Dedifferentiated amniotic fluid mesenchymal stem cell (primary cell): ENCODE measurements at regions not wholly inside any gene's neighbourhood (a gene's known extent, or its start where the extent isn't known, plus 50 kb on each side); places are given as distances from the start of the nearest gene placed in this dataset.
A peak's percentile ranks its signal among the peaks of the same experiment; 100 is the strongest.
"Not testable (repeated sequence)": the region's sequence is repeated elsewhere in the genome, so short reads cannot be mapped to it uniquely, and the experiment has no call there.

Source experiments
- DNase-seq: peaks from one replicate; pipeline ENCODE4 v3.0.0-alpha.2; 2016; ENCODE audit errors: extremely low spot score

DNA sequence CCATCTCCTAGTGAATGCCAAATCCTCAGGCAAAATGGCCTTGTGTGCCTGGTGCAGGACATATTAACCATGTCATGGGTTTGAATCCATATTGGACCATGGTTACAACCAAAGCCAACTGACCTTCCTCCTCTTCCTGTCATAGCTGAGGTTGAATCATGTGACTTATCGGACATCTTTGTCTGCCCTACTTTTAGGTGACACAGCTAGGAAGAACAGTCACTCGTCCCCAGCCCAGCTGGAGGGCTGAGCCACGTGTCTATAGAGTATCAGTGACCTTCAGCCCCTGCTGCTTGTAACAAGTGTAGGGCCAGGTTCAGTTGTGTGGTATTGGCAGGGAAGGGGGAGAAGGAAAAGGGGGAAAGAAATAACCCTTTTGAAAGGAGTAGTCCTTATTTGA lies 225.2 kb downstream of the KTN1 start:
- no peak for DNase-seq

DNA sequence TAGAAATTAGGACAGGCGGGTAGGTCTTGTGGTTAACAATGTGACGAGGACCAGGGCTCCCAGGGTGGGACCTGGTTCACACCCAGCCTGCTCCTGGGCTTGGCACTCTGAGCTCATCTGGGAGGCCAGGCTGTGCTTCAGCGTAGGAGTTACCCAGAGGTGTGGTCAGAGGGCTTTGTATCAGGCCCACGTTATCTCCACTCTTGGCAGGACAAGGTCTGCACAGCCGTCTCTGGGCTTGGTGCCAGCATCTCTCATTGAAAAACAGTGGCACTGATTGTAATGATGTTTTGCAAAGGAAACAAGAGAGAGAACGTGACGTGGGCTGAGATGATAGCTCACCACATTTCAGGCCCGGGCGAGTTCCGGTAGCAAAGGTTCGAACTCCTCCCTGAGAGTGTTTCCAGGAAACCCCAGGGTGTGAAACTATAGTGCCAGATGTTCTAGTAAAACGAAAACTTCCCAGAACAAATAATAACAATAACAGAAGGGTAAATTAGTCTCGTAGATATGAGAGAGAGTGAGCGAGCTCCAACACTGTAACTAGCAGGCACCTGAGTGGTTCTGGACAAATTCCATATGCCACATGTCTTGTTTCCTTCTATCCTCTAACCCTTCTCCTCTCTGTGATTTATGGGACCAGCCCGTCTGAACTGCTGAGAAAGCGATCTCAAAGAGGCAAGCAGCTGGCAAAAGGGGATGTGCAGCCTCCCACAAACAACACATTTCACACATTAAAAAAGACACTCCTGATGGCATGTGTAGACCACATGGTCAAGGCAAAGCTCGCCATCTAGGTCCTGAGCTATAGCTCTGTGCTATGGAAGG lies 227.3 kb downstream of the KTN1 start:
- no peak for DNase-seq

DNA sequence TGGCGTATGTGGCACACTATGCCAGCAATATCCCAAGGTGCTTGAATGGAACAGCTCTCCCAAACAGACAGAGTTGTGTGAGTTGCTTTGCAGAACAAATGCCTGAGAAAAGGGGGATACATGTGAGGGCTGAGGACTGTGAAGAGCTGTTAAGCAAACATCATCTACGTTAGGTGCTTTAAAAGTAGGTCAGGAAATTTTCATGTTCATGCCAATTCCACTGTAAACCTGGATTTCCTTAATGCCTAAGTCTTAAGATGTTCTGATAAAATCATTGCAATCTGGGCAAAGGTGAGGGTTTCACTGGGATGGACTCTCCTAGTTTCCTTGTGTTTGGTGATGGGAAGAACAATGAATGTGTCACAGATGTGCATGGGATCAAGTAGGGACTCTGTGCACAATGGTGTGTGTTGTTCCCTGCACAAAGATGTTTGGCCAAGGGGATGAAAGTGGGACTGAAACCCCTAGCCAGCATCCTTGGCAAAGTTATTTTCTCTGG lies 227.9 kb downstream of the KTN1 start:
- DNase-seq, result no peak

DNA sequence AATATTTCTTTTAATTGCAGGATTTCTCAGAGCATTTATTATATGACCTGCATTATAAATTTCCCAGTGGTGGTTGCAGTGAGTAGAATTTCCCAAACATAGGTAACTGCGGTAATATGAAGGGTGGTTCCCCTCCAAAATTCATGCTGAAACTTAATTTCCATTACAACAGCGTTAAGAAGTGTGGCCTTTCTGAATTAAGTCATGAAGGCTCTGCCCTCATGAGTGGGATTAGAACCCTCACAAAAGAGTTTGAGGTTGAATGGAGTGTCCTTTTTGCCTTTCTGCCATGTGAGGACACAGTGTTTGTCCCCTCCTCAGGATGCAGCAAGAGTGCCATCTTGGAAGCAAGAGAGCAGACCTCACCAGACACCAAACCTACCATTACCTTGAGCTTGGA lies 233.6 kb downstream of the KTN1 start:
- no peak for DNase-seq

DNA sequence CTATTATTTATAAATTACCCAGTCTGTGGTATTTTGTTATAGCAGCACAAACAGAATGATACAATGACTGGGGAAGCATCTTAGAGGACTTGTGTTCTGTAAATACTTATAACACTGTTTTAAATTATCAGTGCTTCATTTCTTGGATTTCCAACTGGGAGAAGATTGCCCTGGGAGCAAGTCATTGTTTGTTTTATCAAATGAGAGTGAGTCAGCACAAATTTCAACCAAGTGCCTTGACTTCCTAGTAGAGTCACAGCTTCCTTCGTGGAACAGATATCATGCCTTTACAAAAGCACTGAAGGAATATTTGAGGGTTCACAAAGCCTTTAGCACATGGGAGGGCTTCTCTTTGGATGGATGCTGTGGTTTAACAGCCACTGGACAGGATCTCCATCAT lies 234.1 kb downstream of the KTN1 start:
- no peak for DNase-seq

DNA sequence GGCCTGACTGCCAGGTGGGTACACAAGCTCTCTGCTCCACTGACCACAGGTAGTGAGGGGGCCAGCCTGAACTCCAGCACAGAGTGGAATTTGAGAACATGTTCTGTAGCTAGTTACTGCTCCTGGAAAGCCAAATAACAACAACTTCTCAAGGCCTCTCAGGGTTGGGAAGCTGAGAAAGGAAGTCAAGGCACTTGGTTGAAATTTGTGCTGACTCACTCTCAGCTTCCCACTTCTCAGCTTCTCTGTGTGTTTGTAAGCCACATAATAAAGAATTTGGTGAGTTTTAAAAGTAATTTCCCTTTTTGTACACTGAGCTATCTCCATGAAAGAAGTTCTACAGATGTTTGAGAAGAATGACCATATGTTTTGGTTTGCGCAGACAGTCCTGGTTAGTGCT lies 234.9 kb downstream of the KTN1 start:
- no peak for DNase-seq

DNA sequence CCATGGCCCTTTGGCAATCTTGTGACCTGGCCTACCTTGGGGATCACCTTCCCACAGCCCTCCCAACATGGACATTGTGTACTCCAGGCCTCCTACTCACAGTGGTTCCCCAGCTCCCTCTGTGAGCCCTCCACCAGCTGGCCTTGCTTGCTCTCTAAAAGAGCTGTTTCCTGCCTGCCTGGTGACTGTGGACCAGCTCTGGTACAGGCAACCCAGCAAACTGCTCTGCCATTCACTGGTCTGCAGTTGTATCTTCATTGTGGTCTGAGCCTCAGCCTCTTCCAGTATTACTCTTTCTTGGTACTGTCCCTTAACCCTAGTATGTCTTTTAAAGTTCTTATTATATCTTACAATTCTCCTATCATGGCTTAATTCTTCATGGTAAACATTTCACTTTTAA lies 236.2 kb downstream of the KTN1 start:
- DNase-seq, result no peak

DNA sequence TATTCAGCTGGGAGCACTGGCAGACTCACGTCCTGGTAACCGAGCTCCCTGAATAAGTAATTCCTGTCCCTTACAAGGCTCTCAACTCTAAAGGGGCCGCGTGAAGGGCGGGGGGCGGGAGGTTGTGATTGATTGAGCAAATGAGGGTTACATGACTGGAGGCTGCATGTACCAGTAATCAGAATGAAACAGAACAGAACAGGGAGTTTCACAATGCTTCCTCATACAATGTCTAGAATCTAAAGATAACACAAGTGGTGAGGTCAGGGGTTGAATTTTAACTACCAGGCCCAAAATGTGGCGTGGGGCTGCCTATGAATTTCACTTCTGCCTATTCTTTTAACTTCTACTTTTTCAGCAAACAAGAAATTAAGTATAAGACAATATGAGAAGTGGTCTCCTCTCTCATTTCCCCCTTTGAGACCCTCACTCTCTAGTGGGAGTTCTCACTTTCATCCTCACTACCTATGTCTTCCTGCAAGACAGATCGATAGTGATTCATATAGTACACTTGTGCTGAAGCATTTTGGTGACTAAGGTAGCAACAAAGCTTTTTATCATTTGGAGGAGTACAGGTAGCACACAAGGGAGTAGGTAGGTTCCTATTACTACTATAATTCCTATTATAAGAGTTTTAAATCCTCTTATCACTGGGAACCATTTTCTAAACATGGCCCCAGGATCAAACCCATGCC lies 239.8 kb downstream of the KTN1 start:
- no peak for DNase-seq

DNA sequence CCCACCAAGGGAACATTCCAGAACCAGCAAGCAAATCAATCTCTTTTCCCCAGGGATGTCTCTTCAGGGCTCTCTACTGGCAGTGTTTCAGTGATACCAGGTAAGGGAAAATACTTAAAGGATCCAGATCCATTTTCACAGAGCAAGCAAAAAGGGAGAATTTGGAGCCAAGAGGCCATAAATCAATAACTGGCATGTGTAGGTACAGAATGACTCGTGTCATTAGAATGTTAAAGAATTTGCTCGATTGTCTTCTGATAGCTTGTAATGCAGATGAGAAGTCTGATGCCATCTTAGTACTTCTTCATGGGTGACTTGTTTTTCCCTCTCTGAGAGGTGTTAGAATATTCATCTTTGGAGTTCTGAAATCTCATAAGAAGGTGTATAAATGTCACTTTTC lies 242.9 kb downstream of the KTN1 start:
- no peak for DNase-seq

DNA sequence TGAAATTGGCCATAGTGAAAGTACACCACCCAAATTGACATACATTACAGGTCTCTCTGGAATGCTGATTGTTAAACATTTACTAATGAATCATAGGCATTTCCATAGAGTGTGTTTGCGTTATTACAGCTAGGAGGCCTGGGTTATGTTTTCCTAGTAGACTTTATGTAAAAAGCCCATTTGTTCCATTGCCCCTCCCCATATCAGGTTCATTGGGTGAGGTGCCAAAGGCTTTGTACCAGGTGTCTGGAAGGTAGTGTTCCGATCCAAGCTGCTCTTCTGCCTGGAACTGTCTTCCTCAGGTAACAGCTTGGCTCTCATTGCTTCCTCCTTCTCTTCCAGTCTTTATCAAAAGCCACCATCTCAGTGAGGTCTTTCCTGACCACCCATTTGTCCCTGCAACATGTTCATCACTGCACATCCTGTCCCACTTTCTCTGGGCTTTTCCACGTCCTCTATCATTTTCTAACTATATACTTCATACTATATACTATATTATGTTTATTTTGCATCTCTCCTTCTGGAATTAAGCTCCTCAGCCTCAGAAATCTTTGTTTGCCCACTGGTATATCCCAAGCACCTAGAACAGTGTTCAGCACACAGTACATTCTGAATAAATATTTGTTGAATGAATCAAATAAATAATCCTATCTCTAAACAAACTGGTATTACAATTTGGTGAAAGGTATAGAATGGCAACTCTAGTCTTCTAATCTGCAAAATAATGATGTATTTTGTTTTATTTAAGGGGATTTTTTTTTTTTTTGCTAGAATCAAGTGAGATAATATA lies 252.3 kb downstream of the KTN1 start:
- DNase-seq, result no peak

DNA sequence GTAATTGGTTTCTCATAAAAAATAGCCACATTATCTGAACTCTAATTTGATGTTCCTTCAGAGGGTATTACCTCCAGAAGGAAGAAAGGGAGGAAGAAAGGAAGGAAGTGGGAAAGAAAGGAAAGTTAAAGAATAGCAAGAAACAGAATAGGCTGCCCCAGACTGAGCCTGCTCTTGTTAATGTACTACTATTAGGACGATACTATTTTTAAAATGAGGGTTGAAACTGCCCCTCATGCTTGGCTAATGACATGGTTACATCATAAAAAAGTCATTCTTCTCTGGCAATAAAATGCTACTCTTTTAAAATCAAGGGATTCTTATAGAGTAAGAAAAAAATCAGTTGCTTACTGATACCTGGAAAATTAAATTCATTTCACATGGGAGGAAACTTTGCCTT lies 253.0 kb downstream of the KTN1 start:
- DNase-seq, result no peak

DNA sequence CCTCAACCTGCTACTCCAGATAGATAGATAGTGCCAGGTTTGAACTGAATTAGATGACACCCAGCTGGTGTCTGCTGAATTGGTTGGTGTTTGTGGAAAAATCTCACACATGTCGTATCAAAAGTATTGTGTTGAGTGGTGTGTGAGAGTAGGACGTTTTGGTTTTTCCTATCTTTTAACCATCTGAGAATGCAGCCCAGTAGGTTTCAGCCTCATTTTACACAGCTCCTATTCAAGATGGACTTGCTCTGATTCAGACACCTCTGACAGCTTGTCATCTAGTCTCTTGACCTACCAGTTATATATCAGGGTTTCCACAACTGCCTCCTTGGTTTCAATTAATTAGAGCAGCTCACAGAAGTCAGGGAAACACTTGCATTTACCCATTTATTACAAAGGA lies 254.4 kb downstream of the KTN1 start:
- no peak for DNase-seq

DNA sequence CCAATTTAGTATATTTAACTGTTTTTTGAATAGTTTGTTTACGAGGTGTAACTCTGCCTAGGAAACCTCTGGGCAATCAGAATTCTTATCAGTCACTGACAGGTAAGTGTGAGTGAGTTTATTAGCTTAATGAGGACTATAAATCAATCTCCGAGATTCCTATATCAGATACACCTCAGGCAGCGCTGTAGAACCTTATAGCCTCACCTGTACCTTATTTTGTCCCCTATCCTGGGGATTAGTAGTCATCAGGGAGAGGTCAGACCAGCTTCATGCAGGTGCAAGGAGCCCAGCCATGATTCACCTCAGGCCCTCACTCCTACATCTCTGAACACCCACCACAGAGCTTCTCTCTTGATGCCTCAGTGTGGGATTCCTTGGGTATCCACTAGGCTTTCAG lies 256.0 kb downstream of the KTN1 start:
- DNase-seq, result no peak

DNA sequence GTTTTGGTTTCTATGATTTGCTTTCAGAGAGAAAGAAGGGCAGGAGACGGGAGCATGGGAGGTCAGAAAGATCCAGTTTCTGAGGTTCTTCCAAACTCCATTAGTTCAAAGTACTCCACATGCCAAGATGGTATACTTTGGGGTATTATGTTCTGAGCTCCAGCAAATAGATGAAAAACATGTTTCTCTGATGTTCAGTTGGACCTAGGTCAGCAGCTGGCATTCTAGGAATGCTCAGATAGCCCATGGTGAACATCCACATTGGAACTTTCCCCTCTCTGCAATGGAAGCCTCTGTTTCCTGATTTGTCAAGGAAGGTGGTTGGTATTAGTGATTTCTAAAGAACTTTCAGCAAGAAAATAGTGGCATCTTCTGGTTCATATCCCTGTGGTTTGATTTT lies 257.5 kb downstream of the KTN1 start:
- no peak for DNase-seq

DNA sequence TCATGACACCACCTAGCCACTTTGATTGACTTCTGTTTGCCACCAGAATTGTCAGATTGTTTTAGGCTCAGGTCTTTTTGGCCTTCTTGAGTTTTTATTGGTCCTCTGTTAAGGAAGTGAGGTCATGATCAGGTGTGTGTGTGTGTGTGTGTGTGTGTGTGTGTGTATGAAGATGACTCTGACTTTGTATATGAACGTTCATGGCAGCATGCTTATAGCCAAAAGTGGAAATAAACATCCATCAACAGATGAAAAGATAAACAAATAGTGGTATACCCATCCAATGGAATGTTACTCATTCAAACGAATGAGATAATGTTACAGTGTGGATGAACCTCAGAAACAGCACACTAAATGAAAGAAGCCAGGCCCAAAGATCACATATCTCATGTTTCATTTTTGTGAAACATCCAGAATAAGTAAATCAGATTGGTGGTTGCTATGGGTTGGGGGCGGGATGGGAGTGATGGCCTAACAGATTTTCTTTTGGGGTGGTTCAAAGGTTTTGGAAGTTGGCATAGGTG lies 258.6 kb downstream of the KTN1 start:
- no peak for DNase-seq

DNA sequence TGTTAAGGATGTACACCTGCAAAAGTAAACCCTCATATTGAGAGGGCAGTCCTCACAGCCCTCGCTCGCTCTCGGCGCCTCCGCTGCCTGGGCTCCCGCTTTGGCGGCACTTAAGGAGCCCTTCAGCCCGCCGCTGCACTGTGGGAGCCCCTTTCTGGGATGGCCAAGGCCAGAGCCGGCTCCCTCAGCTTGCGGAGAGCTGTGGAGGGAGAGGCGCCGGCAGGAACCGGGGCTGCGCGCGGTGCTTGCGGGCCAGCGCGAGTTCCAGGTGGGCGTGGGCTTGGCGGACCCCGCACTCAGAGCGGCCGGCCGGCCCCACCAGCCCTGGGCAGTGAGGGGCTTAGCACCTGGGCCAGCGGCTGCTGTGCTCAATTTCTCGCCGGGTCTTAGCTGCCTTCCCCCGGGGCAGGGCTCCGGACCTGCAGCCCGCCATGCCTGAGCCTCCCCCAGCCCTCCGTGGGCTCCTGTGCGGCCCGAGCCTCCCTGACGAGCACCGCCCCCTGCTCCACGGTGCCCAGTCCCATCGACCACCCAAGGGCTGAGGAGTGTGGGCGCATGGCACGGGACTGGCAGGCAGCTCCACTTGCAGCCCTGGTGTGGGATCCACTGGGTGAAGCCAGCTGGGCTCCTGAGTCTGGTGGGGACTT lies 259.4 kb downstream of the KTN1 start:
- DNase-seq, result not testable (repeated sequence)

DNA sequence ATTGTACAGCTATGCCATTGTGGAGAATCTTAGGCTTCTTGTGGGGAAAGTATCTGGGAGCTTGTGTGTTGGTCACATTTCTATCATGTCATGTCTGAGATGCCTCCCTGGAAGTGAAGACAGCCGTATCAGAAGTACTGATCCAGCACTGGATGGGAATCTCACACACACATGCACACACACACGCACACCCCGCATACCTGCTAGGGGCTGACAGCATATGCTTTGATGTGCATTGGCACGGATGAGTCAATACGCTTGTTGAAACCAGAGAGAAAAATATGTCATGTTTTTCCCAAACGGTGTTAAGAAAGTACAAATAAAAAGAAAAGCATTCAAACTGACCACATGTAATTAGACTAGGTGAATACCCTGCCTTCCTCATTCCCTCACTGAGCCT lies 260.8 kb downstream of the KTN1 start:
- no peak for DNase-seq

DNA sequence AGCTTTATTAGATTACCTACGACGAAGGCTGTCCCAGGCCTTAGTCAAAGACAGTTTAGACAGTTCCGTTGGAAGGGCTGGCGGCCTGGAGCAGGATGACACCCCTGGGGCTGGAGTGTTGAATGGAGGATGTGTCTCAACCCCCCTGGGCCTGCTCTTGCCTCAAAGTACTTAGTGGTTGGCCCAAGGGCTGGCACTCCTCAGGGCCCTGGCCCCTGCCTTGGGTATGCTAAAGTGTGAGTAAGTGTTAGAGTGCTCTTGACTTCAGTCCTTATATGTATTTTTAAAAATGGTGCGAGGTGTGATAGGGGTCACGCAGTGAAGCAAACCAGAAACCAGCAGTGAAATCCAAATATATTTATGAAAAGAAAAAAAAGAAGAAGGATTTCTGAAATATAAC lies 261.6 kb downstream of the KTN1 start:
- no peak for DNase-seq

DNA sequence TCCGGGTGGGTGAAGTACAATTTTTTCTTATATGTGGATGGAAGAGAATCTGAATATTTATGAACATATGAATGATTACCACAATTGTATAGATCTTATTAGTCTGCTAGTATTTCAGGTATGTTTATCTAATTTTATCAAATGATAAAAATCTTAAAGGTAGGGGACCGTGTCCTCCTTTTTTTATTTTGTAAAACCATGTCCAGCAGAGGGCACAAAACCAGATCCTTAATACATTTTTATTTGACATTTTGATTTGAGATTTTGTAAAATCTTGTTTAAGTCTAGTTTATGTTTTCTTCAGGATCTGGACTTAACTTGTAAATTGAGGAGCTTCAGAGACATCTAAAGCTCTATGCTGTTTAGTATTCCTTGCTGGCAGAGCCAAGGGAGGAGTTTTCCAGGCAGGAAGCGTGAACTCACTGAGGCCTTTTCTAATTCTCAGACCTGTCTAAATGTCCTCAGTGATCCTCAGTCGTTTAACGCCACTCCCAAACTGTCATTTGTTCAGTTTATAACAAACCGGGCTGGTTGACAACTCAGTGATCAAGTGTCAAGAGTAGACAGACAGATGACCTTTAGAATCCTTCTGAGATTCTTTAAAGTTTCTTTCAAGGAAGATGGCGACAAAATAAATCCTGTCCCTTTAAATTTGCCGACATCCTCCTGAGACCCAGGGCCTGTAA lies 263.9 kb downstream of the KTN1 start:
- DNase-seq, result peak; percentile 43

DNA sequence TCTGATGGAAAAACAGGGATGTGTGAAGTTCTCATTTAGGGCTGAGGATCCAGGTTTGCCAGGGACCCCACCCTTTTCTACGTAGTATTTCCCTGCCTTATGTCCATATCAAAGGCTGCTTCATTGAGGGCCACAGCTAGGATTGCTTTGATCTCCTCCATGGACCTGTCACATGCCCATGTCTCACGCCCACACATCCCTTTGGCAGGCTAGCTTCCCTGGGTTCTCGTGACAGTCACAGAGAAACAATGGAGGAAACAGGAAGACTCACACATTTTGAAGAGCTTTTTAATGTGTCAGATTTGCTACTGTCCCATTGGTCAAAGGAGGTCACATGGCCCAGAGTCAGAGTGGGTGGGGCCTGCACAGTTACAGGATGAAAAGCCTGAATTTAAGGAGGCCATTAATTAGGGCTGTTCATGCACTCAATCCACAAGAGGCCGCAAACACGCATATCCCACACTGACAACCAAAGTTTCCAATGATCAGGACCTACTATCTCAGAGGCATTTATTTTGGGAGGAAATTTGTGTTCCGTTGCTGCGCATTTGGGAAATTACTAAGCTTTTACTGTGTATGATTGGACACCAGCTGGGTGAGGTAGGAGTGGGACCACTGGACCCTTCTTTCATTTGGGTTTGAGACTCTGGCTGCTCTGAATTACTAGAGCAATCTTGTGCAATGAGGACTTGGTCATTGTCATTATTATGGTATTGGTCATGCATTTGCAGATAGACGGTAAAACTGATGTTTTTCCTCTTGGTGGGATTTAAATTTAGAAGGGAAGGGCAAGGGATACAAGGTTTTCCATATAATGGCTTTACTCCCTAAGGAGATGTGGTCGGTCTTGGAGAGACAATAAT lies 266.2 kb downstream of the KTN1 start:
- DNase-seq, result no peak
